ENCODE measurements at regions not wholly inside any gene's neighbourhood (a gene's known extent, or its start where the extent isn't known, plus 50 kb on each side); places are given as distances from the start of the nearest gene placed in this dataset.

DNA sequence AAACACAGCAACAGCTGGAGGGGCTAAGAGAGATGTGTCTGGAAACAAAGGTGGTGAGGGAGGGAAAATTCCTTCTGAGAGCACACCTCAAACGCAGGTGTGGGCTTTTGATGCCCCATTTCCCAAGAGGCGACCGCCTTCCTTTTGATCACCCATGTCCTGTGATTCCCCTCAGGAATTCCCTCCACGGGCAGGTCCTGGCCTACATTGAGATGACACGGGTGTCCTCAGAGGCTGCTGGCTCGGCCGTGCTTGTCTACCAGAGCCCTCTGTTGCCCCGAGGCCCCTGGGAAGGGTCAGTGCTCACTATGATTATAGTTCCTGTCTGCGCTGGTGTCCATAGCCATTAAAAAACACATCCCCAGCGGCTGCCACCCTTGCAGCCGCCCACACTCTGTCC is 242.6 kb downstream of the TFAP2C start:
- TF ChIP-seq TAF1 (IDR thresholded peaks at IDR 0.05; ENCODE audit: low read depth) (no peak), YY1 (IDR thresholded peaks at IDR 0.05; ENCODE audit: low read depth) (no peak), NFIC (IDR thresholded peaks at IDR 0.05) (no peak), FOXM1 (IDR thresholded peaks at IDR 0.05; ENCODE audit: borderline replicate concordance, low read depth) (no peak), ZBTB7A (IDR thresholded peaks at IDR 0.05; ENCODE audit: low read depth) (no peak), RAD21 (IDR thresholded peaks at IDR 0.05; ENCODE audit: low read depth) (no peak), REST (IDR thresholded peaks at IDR 0.05; ENCODE audit: low read depth) (no peak), USF1 (IDR thresholded peaks at IDR 0.05) (no peak), CEBPB (IDR thresholded peaks at IDR 0.05) (no peak)
- TF ChIP-seq, protein P1, sequence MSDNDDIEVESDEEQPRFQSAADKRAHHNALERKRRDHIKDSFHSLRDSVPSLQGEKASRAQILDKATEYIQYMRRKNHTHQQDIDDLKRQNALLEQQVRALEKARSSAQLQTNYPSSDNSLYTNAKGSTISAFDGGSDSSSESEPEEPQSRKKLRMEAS (IDR thresholded peaks at IDR 0.05): no peak

All from Ishikawa (cell line).